Liver (tissue), 7 donors: ENCODE measurements at regions not wholly inside any gene's neighbourhood (a gene's known extent, or its start where the extent isn't known, plus 50 kb on each side); places are given as distances from the start of the nearest gene placed in this dataset.

Source experiments
- DNase-seq: peaks from one replicate; pipeline ENCODE4 v3.0.0-alpha.2; 2017; ENCODE audit warnings: low spot score
- H3K27ac ChIP-seq, 2 donors: one replicate each; pipeline ENCODE4 v1.7.0; 2013; ENCODE audit warnings: inconsistent platforms in 2 of 2, low read length in 2 of 2, control low read depth in 1 of 2, low read depth in 1 of 2, mild to moderate bottlenecking in 1 of 2
- H3K27me3 ChIP-seq, 4 donors: one replicate each; pipeline versions ENCODE4 v1.6.1 to v1.7.0; 2013; ENCODE audit warnings: low read length in 3 of 4, inconsistent platforms in 1 of 4, mild to moderate bottlenecking in 1 of 4, moderate library complexity in 1 of 4; ENCODE audit not compliant: control insufficient read depth in 4 of 4, insufficient read depth in 4 of 4
- H3K36me3 ChIP-seq, 4 donors: one replicate each; pipeline versions ENCODE4 v1.6.1 to v1.7.0; 2013; ENCODE audit warnings: low read length in 3 of 4, mild to moderate bottlenecking in 3 of 4, low read depth in 1 of 4, moderate library complexity in 1 of 4; ENCODE audit not compliant: control insufficient read depth in 4 of 4, insufficient read depth in 3 of 4
- H3K4me1 ChIP-seq, 4 donors: one replicate each; pipeline versions ENCODE4 v1.6.1 to v1.7.0; 2013; ENCODE audit warnings: low read length in 3 of 4, mild to moderate bottlenecking in 3 of 4, moderate library complexity in 1 of 4; ENCODE audit not compliant: control insufficient read depth in 4 of 4, insufficient read depth in 4 of 4
- H3K4me3 ChIP-seq, 3 donors: one replicate each; pipeline versions ENCODE4 v1.6.1 to v1.7.0; 2013; ENCODE audit warnings: low read length in 3 of 3, control low read depth in 1 of 3, low read depth in 1 of 3, mild to moderate bottlenecking in 1 of 3
- H3K9ac ChIP-seq, 2 donors: one replicate each; pipeline ENCODE4 v1.7.0; 2013; ENCODE audit warnings: low read length in 2 of 2, mild to moderate bottlenecking in 2 of 2, moderate library complexity in 2 of 2, control low read depth in 1 of 2, low read depth in 1 of 2
- H3K9me3 ChIP-seq, 4 donors: one replicate each; pipeline versions ENCODE4 v1.6.1 to v1.7.0; 2013; ENCODE audit warnings: low read length in 3 of 4; ENCODE audit not compliant: control insufficient read depth in 4 of 4
- ATF3 ChIP-seq: IDR thresholded peaks from 2 replicates; pipeline ENCODE4 v1.6.1; 2016; ENCODE audit warnings: antibody characterized with exemption
- EGR1 ChIP-seq, 2 donors: IDR thresholded peaks; 2 replicates each; pipeline ENCODE4 v1.6.1; 2016 to 2018; ENCODE audit warnings: antibody characterized with exemption in 2 of 2, low read depth in 2 of 2
- FOXA1 ChIP-seq: IDR thresholded peaks from 2 replicates; pipeline ENCODE4 v1.6.1; 2016; ENCODE audit warnings: antibody characterized with exemption
- FOXA2 ChIP-seq: IDR thresholded peaks from 2 replicates; pipeline ENCODE4 v1.6.1; 2016; ENCODE audit warnings: antibody characterized with exemption
- GABPA ChIP-seq, 2 donors: IDR thresholded peaks in 1 of 2; conservative IDR thresholded peaks in 1 of 2; 2 replicates each; pipeline ENCODE4 v1.6.1; 2016; ENCODE audit warnings: antibody characterized with exemption in 2 of 2, mild to moderate bottlenecking in 1 of 2, moderate library complexity in 1 of 2
- HNF4A ChIP-seq, 2 donors: conservative IDR thresholded peaks; 2 replicates each; pipeline ENCODE4 v1.6.1; 2016; ENCODE audit warnings: antibody characterized with exemption in 2 of 2, mild to moderate bottlenecking in 2 of 2
- JUND ChIP-seq, 2 donors: IDR thresholded peaks; 2 replicates each; pipeline ENCODE4 v1.6.1; 2016; ENCODE audit warnings: antibody characterized with exemption in 2 of 2
- NR2F2 ChIP-seq: IDR thresholded peaks from 2 replicates; pipeline ENCODE4 v1.6.1; 2016; ENCODE audit warnings: antibody characterized with exemption
- RAD21 ChIP-seq, 2 donors: IDR thresholded peaks; 2 replicates each; pipeline ENCODE4 v1.6.1; 2016; ENCODE audit warnings: antibody characterized with exemption in 2 of 2, mild to moderate bottlenecking in 2 of 2
- REST ChIP-seq: IDR thresholded peaks from 2 replicates; pipeline ENCODE4 v1.6.1; 2016; ENCODE audit warnings: antibody characterized with exemption, mild to moderate bottlenecking
- RXRA ChIP-seq, 2 donors: IDR thresholded peaks; 2 replicates each; pipeline ENCODE4 v1.6.1; 2017 to 2018; ENCODE audit warnings: antibody characterized with exemption in 2 of 2, mild to moderate bottlenecking in 1 of 2
- TAF1 ChIP-seq: conservative IDR thresholded peaks from 2 replicates; pipeline ENCODE4 v1.6.1; 2016; ENCODE audit warnings: antibody characterized with exemption, mild to moderate bottlenecking
- WGBS: extraction: QIAGEN DNeasy Blood & Tissue Kit; methylation state at CpG from one replicate; pipeline ENCODE4 v1.1.7; 2013; 5-methylcytosine and 5-hydroxymethylcytosine counted together
- donor health status: healthy.
- donor health status: healthy.
- donor health status: healthy.
- donor health status: healthy.

- TF ChIP-seq TAF1 (no peak), RXRA (IDR thresholded peaks at IDR 0.05) (no peak), ATF3 (no peak), GABPA (IDR thresholded peaks at IDR 0.05 in 1 of 2, conservative IDR thresholded peaks at IDR 0.05 in 1 of 2) (no peak), NR2F2 (no peak), EGR1 (IDR thresholded peaks at IDR 0.05; ENCODE audit: low read depth in 2 of 2) (no peak), RAD21 (IDR thresholded peaks at IDR 0.05) (no peak)
Measured at GRCh38 chr15:66963084-66963483, 102.3 kb upstream of the SMAD3 start (continued).

GRCh38 chr15:66963710-66964109, 101.7 kb upstream of the SMAD3 start:
- no peak for TF ChIP-seq FOXA1
- no peak for TF ChIP-seq REST
- no peak for TF ChIP-seq FOXA2
- H3K4me3 ChIP-seq, result no peak overlapping the region
- H3K27ac ChIP-seq, result no peak overlapping the region
- H3K9me3 ChIP-seq, result no peaks in the 10 kb centered on the region
- no peaks in the 10 kb centered on the region for H3K4me1 ChIP-seq
- H3K9ac ChIP-seq, result no peak overlapping the region
- 96% methylated on average over 1 of the region's 1 CpG for whole genome bisulfite sequencing
- DNase-seq, result no peak
- no peaks in the 10 kb centered on the region for H3K27me3 ChIP-seq
- no peaks in the 10 kb centered on the region for H3K36me3 ChIP-seq

GRCh38 chr15:66964111-66964738, 101.2 kb upstream of the SMAD3 start:
- DNase-seq, result no peak

More at GRCh38 chr15:66964111-66964738, 101.2 kb upstream of the SMAD3 start:
- H3K9me3 ChIP-seq, result no peaks in the 10 kb centered on the region
- H3K4me3 ChIP-seq, result no peak overlapping the region
- no peaks in the 10 kb centered on the region for H3K4me1 ChIP-seq
- H3K27ac ChIP-seq, result no peak overlapping the region
- no peak overlapping the region for H3K9ac ChIP-seq
- H3K36me3 ChIP-seq, result no peaks in the 10 kb centered on the region
- TF ChIP-seq TAF1 (no peak), REST (no peak), HNF4A (conservative IDR thresholded peaks at IDR 0.05) (no peak), EGR1 (IDR thresholded peaks at IDR 0.05; ENCODE audit: low read depth in 2 of 2) (no peak), RAD21 (IDR thresholded peaks at IDR 0.05) (no peak), JUND (IDR thresholded peaks at IDR 0.05) (no peak)
- no peaks in the 10 kb centered on the region for H3K27me3 ChIP-seq
- WGBS, result 96% methylated on average over 9 of the region's 9 CpGs
